GM19467 (cell line): ENCODE measurements at regions not wholly inside any gene's neighbourhood (a gene's known extent, or its start where the extent isn't known, plus 50 kb on each side); places are given as distances from the start of the nearest gene placed in this dataset.
"Not testable (repeated sequence)": the region's sequence is repeated elsewhere in the genome, so short reads cannot be mapped to it uniquely, and the experiment has no call there.

Experiments used
- ATAC-seq: cut with Tn5 transposase; IDR thresholded peaks from one replicate; pipeline ENCODE4 v1.9.1; 2021; ENCODE audit warnings: mild to moderate bottlenecking, moderate library complexity; ENCODE audit not compliant: unreplicated experiment

GRCh38 chrX:110509755-110510532, 151.3 kb downstream of the RTL9 start:
- ATAC-seq: no peak

DNA sequence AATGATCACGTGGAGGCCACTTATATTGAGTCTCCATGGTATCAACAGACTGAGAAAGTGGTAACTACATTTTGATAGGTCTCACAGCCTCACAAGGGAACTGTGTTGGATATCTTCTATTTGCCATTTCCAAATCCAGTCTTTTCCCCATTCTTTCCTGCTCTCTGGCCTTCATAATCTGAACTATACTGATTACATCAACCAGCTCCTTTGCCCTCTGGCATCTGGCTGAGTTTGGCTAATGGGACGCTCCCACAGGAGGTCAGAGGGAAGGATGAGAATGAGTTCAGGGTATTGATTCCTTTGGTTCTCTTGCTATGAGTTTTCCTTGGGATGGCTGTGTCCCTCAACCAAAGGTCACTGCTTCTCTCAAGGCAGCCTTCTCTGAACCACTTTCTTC, 152.6 kb downstream of the RTL9 start:
- no peak for ATAC-seq

- no peak for ATAC-seq
Observed at GRCh38 chrX:110512341-110512740, 153.7 kb downstream of the RTL9 start.

DNA sequence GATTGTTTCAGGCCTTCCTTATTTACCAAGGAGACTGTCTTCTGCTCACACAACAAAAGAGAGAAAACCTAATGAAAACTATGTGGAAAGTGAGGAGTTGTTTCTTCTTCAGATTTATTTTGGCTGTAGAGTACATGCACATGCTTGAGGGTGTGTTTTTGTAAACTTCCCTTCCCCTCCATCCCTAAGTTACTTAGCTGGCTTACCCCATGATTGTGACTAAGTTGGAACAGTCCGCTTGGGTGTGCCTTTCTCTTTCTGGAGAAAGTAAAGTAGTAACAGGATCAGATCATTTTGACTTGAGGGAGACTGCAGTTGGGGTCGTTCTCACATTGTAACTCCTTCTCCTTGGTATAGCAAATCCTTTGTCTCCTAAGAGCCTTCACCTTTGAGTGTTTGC, 155.9 kb downstream of the RTL9 start:
- no peak for ATAC-seq

DNA sequence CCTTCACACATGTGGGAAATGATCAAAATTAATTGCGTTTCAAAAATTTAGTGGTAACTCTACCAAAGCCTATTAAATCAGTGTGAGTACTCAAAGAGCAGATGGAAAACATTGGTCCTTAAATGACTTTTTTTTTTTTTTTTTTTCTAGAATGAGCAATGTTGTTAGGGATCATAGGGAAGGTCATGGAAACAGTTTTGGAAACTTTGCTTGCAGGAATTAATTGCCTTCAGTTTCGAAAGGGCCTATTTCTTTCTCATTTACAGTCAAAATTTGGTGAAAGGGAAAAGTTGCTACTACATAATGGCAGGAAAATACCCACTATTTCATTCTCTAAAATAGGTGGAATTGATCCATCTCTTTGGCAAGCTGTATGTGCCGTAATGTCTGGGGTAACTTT, 160.9 kb downstream of the RTL9 start:
- no peak for ATAC-seq

- ATAC-seq: no peak
Observed at GRCh38 chrX:110519906-110520452, 161.3 kb downstream of the RTL9 start.

- ATAC-seq: not testable (repeated sequence)
Observed at GRCh38 chrX:110520652-110521051, 162.0 kb downstream of the RTL9 start.

- ATAC-seq: no peak
Observed at GRCh38 chrX:110531873-110532580, 173.4 kb downstream of the RTL9 start.

- no peak for ATAC-seq
Observed at GRCh38 chrX:110532581-110532931, 173.9 kb downstream of the RTL9 start.

GRCh38 chrX:110536816-110537215, 178.2 kb downstream of the RTL9 start:
- ATAC-seq: no peak

GRCh38 chrX:110541266-110541665, 182.6 kb downstream of the RTL9 start:
- no peak for ATAC-seq

- ATAC-seq: not testable (repeated sequence)
Observed at GRCh38 chrX:110550854-110551253, 192.2 kb downstream of the RTL9 start.

DNA sequence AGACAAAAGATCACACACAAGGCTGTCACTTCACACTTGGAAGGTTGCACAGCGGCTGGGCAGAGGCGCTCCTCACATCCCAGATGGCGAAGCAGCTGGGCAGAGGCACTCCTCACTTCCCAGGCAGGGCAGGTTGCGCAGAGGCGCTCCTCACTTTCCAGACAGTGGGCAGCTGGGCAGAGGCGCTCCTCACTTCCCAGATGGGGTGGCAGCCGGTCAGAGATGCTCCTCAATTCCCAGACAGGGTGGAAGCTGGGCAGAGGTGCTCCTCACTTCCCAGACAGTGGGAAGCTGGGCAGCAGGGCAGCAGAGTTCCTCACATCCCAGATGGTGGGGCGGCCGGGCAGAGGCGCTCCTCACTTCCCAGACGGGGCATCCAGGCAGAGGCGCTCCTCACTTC, 199.2 kb downstream of the RTL9 start:
- ATAC-seq: no peak

GRCh38 chrX:110558406-110558805, 199.8 kb downstream of the RTL9 start:
- no peak for ATAC-seq

GRCh38 chrX:110561034-110561433, 202.4 kb downstream of the RTL9 start:
- ATAC-seq: no peak

DNA sequence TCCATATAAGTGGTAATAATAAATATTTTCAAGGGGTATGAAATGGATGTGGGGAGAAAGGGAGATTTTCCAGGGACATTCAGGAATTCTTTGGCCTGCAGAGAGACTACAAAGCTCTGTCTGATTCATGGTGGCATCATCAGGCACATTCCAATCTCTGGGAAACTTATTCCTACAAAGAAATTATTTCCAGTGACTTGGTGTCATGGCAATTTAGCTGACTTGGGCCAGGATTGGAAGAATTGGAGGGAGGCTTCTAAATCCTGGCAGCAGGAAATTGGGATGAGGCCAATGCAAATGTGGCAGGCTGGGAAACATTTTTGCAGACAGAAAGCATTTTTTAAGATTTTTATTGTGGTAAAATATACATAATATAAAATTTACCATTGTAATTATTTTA, 204.6 kb downstream of the RTL9 start:
- no peak for ATAC-seq

- ATAC-seq: no peak
Observed at GRCh38 chrX:110568441-110568840, 209.8 kb downstream of the RTL9 start.

GRCh38 chrX:110569506-110569905, 210.9 kb downstream of the RTL9 start:
- no peak for ATAC-seq

GRCh38 chrX:110578270-110578669, 217.3 kb downstream of the CHRDL1 start:
- no peak for ATAC-seq

DNA sequence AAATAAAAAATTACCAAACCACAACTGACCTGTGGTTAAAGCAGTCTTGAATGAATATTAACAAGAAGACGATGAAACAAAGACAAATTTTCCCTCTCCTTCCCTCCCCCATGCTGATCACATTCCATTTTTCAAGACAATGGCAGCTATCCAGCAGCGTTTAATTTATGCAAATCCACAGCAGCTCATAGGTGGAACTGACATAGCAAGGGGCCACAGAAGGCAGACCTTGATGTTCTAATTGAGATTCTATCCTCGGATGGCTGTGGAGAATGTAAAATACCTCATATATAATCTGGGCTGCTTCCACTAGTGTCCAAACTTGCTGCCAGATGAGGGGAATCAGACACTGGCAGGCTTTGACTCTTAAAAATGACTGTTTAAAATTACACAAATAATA, 211.5 kb downstream of the CHRDL1 start:
- no peak for ATAC-seq

DNA sequence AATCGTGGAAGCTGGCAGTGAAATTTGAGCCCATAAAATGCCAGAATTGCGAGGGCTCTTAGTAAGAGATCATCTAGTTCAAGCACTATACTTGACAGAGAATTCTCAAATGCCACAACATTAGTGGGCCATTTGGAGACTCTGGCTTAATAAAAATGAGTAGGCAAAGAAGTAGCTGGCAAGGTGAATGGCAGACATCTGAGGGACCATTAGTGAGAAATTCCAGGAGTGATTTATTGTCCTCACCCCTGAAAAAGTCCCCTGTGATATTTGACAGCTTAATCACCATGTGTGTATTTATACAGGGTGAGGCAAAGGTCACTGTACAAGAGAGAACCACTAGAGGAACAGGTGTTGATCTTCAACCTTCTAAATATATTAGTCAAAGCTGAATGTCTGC, 207.5 kb downstream of the CHRDL1 start:
- no peak for ATAC-seq

DNA sequence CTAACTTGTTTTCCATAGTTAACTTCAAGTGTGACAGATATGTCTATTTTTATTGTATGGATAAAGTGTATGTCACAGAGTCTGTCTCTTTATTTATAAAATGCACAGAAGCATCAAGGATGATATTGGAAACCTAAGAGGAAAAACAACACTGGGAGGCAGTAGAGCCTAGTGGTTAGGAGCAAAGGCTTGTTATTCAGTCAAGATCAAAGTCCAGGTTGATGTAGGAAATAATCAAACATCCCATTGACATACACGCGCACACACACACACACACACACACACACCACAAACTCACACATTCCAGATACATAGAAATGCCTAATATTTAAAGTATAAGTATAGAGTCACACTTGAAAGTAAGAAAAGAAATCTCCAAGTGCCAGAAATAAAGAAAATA, 206.8 kb downstream of the CHRDL1 start:
- ATAC-seq: no peak
